HCT116 (cell line): ENCODE measurements at regions not wholly inside any gene's neighbourhood (a gene's known extent, or its start where the extent isn't known, plus 50 kb on each side); places are given as distances from the start of the nearest gene placed in this dataset.

ENCODE experiments used
- CEBPB ChIP-seq: IDR thresholded peaks from 2 replicates; pipeline ENCODE4 v1.6.1; 2012; ENCODE audit warnings: low read depth
- EGR1 ChIP-seq: IDR thresholded peaks from 2 replicates; pipeline ENCODE4 v1.6.1; 2012; ENCODE audit warnings: low read depth
- EZH2 ChIP-seq: fragments of 200-600 bp; sonication (generic); IDR thresholded peaks from 2 replicates; pipeline ENCODE4 v1.6.1; 2017; ENCODE audit warnings: antibody characterized with exemption, mixed run types
- POLR2A ChIP-seq: IDR thresholded peaks from 2 replicates; pipeline ENCODE4 v1.7.0; 2011; ENCODE audit warnings: borderline replicate concordance; ENCODE audit not compliant: insufficient read depth, insufficient read length; ENCODE audit errors: extremely low read depth
- POLR2AphosphoS5 ChIP-seq: IDR thresholded peaks from 2 replicates; pipeline ENCODE4 v1.6.1; 2011; ENCODE audit warnings: mild to moderate bottlenecking, low read depth, low read length, moderate library complexity
- RAD21 ChIP-seq: IDR thresholded peaks from 2 replicates; pipeline ENCODE4 v1.6.1; 2012; ENCODE audit warnings: low read depth, mild to moderate bottlenecking
- SIN3A ChIP-seq: IDR thresholded peaks from 2 replicates; pipeline ENCODE4 v1.6.1; 2012; ENCODE audit warnings: low read depth
- SP1 ChIP-seq: IDR thresholded peaks from 2 replicates; pipeline ENCODE4 v1.6.1; 2012; ENCODE audit warnings: low read depth
- TF ChIP-seq, protein P1 (sequence below), 3 experiments: fragments of 200-600 bp in 1 of 3; sonication (generic) in 1 of 3; IDR thresholded peaks in 2 of 3; conservative IDR thresholded peaks in 1 of 3; 2 replicates each; pipeline ENCODE4 v1.5.1; 2012 to 2017; ENCODE audit warnings: low read depth in 2 of 3, low read length in 2 of 3, antibody characterized with exemption in 1 of 3, borderline replicate concordance in 1 of 3, control low read depth in 1 of 3, mild to moderate bottlenecking in 1 of 3, mixed read lengths in 1 of 3, mixed run types in 1 of 3, moderate library complexity in 1 of 3; ENCODE audit not compliant: insufficient read depth in 1 of 3
- TF ChIP-seq, protein P2 (sequence below): IDR thresholded peaks from 2 replicates; pipeline ENCODE4 v1.6.1; 2011; ENCODE audit warnings: mild to moderate bottlenecking, low read length, moderate library complexity; ENCODE audit not compliant: insufficient replicate concordance; ENCODE audit errors: extremely low read depth
- TF ChIP-seq, protein P3 (sequence below): IDR thresholded peaks from 2 replicates; pipeline ENCODE4 v1.6.1; 2012
- TF ChIP-seq, protein P4 (sequence below): IDR thresholded peaks from 2 replicates; pipeline ENCODE4 v1.6.1; 2012; ENCODE audit warnings: low read depth

DNA sequence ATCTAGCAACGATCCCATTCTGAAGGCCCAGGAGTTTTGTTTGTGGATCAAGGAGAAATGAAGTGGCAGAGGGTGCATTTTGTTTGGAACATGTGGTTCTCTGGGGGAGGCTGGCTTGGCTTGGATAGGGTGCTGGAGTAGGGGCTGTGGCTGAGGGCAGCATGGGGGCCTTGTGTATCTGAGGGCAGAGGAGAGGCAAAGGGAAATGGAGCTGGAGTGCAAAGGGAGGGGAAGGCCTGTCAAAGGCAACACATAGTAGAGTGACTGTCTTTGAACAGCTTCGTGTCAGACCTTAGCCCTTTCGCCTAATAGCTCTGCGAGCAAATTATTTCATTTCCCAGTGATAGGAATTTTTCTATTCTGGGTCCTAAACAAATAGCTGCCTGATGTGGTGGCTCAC is 187.2 kb downstream of the KCNRG start:
- TF ChIP-seq, protein P1, sequence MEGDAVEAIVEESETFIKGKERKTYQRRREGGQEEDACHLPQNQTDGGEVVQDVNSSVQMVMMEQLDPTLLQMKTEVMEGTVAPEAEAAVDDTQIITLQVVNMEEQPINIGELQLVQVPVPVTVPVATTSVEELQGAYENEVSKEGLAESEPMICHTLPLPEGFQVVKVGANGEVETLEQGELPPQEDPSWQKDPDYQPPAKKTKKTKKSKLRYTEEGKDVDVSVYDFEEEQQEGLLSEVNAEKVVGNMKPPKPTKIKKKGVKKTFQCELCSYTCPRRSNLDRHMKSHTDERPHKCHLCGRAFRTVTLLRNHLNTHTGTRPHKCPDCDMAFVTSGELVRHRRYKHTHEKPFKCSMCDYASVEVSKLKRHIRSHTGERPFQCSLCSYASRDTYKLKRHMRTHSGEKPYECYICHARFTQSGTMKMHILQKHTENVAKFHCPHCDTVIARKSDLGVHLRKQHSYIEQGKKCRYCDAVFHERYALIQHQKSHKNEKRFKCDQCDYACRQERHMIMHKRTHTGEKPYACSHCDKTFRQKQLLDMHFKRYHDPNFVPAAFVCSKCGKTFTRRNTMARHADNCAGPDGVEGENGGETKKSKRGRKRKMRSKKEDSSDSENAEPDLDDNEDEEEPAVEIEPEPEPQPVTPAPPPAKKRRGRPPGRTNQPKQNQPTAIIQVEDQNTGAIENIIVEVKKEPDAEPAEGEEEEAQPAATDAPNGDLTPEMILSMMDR (IDR thresholded peaks at IDR 0.05 in 2 of 3, conservative IDR thresholded peaks at IDR 0.05 in 1 of 3; ENCODE audit: borderline replicate concordance in 1 of 3, insufficient read depth in 1 of 3, low read depth in 2 of 3, low read length in 2 of 3) = no peak
- TF ChIP-seq EGR1 (no peak), SP1 (no peak), SIN3A (no peak), POLR2A (no peak), EZH2 (no peak), CEBPB (no peak), POLR2AphosphoS5 (no peak), RAD21 (no peak)
- TF ChIP-seq, protein P2, sequence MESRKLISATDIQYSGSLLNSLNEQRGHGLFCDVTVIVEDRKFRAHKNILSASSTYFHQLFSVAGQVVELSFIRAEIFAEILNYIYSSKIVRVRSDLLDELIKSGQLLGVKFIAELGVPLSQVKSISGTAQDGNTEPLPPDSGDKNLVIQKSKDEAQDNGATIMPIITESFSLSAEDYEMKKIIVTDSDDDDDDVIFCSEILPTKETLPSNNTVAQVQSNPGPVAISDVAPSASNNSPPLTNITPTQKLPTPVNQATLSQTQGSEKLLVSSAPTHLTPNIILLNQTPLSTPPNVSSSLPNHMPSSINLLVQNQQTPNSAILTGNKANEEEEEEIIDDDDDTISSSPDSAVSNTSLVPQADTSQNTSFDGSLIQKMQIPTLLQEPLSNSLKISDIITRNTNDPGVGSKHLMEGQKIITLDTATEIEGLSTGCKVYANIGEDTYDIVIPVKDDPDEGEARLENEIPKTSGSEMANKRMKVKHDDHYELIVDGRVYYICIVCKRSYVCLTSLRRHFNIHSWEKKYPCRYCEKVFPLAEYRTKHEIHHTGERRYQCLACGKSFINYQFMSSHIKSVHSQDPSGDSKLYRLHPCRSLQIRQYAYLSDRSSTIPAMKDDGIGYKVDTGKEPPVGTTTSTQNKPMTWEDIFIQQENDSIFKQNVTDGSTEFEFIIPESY = no peak
- TF ChIP-seq, protein P3, sequence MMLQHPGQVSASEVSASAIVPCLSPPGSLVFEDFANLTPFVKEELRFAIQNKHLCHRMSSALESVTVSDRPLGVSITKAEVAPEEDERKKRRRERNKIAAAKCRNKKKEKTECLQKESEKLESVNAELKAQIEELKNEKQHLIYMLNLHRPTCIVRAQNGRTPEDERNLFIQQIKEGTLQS = no peak
- TF ChIP-seq, protein P4, sequence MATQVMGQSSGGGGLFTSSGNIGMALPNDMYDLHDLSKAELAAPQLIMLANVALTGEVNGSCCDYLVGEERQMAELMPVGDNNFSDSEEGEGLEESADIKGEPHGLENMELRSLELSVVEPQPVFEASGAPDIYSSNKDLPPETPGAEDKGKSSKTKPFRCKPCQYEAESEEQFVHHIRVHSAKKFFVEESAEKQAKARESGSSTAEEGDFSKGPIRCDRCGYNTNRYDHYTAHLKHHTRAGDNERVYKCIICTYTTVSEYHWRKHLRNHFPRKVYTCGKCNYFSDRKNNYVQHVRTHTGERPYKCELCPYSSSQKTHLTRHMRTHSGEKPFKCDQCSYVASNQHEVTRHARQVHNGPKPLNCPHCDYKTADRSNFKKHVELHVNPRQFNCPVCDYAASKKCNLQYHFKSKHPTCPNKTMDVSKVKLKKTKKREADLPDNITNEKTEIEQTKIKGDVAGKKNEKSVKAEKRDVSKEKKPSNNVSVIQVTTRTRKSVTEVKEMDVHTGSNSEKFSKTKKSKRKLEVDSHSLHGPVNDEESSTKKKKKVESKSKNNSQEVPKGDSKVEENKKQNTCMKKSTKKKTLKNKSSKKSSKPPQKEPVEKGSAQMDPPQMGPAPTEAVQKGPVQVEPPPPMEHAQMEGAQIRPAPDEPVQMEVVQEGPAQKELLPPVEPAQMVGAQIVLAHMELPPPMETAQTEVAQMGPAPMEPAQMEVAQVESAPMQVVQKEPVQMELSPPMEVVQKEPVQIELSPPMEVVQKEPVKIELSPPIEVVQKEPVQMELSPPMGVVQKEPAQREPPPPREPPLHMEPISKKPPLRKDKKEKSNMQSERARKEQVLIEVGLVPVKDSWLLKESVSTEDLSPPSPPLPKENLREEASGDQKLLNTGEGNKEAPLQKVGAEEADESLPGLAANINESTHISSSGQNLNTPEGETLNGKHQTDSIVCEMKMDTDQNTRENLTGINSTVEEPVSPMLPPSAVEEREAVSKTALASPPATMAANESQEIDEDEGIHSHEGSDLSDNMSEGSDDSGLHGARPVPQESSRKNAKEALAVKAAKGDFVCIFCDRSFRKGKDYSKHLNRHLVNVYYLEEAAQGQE = no peak
